ENCODE measurements at regions not wholly inside any gene's neighbourhood (a gene's known extent, or its start where the extent isn't known, plus 50 kb on each side); places are given as distances from the start of the nearest gene placed in this dataset.

DNA sequence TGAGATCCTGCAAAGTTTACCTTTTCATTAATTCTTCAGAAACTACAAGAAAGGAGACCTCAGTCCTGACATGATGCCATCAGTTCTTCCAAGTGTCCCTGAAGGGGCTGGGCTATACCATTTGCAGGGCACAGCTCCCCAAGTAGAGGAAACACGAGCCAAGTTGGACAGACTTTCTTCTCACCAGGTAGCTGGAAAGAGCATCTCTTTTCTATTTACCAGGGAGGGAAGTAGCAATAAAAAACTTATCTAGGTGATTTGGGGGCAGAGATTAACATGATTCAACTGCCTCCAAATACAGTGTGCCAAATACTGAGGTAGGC is 103.9 kb upstream of the KCND3 start:
- TF ChIP-seq, protein P1, sequence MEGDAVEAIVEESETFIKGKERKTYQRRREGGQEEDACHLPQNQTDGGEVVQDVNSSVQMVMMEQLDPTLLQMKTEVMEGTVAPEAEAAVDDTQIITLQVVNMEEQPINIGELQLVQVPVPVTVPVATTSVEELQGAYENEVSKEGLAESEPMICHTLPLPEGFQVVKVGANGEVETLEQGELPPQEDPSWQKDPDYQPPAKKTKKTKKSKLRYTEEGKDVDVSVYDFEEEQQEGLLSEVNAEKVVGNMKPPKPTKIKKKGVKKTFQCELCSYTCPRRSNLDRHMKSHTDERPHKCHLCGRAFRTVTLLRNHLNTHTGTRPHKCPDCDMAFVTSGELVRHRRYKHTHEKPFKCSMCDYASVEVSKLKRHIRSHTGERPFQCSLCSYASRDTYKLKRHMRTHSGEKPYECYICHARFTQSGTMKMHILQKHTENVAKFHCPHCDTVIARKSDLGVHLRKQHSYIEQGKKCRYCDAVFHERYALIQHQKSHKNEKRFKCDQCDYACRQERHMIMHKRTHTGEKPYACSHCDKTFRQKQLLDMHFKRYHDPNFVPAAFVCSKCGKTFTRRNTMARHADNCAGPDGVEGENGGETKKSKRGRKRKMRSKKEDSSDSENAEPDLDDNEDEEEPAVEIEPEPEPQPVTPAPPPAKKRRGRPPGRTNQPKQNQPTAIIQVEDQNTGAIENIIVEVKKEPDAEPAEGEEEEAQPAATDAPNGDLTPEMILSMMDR (IDR thresholded peaks at IDR 0.05), result no peak
- no peak for TF ChIP-seq POLR2AphosphoS5 (IDR thresholded peaks at IDR 0.05)
- no peak for TF ChIP-seq EP300 (IDR thresholded peaks at IDR 0.05)

Data from suprapubic skin (tissue), 4 donors.